CMK (cell line): ENCODE measurements at regions not wholly inside any gene's neighbourhood (a gene's known extent, or its start where the extent isn't known, plus 50 kb on each side); places are given as distances from the start of the nearest gene placed in this dataset.
A peak's percentile ranks its signal among the peaks of the same experiment; 100 is the strongest.
"Not testable (repeated sequence)": the region's sequence is repeated elsewhere in the genome, so short reads cannot be mapped to it uniquely, and the experiment has no call there.

Experiments
- DNase-seq: peaks from one replicate; pipeline ENCODE4 v3.0.0-alpha.2; 2010; ENCODE audit warnings: low read depth

- DNase-seq: not testable (repeated sequence)
Measured at GRCh38 chr15:62371683-62372082, 206.6 kb upstream of the C2CD4B start.

GRCh38 chr15:62377736-62378480 lies 212.8 kb upstream of the C2CD4B start:
- no peak for DNase-seq

- DNase-seq: no peak
Measured at GRCh38 chr15:62378772-62379498, 213.8 kb upstream of the C2CD4B start.

- DNase-seq: no peak
Measured at GRCh38 chr15:62380011-62380410, 214.9 kb upstream of the C2CD4B start.

- DNase-seq: no peak
Measured at GRCh38 chr15:62382046-62382445, 217.0 kb upstream of the C2CD4B start.

- DNase-seq: peak; percentile 27
Measured at GRCh38 chr15:62389885-62390790, 225.1 kb upstream of the C2CD4B start, which contains the start of gene TLN2. TLN2 (plus strand) TSS chr15:62390550.

- DNase-seq: no peak
Measured at GRCh38 chr15:62390791-62391640, 225.9 kb upstream of the C2CD4B start.

GRCh38 chr15:62391641-62392262 lies 226.7 kb upstream of the C2CD4B start:
- DNase-seq: no peak

- DNase-seq: no peak
Measured at GRCh38 chr15:62392376-62392775, 227.3 kb upstream of the C2CD4B start.

GRCh38 chr15:62393196-62393595 lies 228.1 kb upstream of the C2CD4B start:
- no peak for DNase-seq

GRCh38 chr15:62394079-62394478 lies 229.0 kb upstream of the C2CD4B start:
- DNase-seq: no peak

- no peak for DNase-seq
Measured at GRCh38 chr15:62400778-62401177, 235.7 kb upstream of the C2CD4B start.

GRCh38 chr15:62402687-62403086 lies 237.6 kb upstream of the C2CD4B start:
- DNase-seq: no peak

GRCh38 chr15:62403164-62403809 lies 238.2 kb upstream of the C2CD4B start:
- DNase-seq: no peak

- DNase-seq: no peak
Measured at GRCh38 chr15:62404194-62404985, 239.3 kb upstream of the C2CD4B start.

- DNase-seq: no peak
Measured at GRCh38 chr15:62406305-62406891, 241.3 kb upstream of the C2CD4B start.

- no peak for DNase-seq
Measured at GRCh38 chr15:62407216-62407615, 242.1 kb upstream of the C2CD4B start.

- no peak for DNase-seq
Measured at GRCh38 chr15:62407962-62408361, 242.9 kb upstream of the C2CD4B start.

- no peak for DNase-seq
Measured at GRCh38 chr15:62409466-62409865, 244.4 kb upstream of the C2CD4B start.
